Neuronal stem cell (in vitro differentiated cells): ENCODE measurements at regions not wholly inside any gene's neighbourhood (a gene's known extent, or its start where the extent isn't known, plus 50 kb on each side); places are given as distances from the start of the nearest gene placed in this dataset.

Experiments used
- DNase-seq: peaks from one replicate; pipeline ENCODE4 v3.0.0-alpha.2; 2013; ENCODE audit warnings: low spot score
- H2AFZ ChIP-seq: one replicate; pipeline ENCODE4 v1.6.1; 2013; ENCODE audit warnings: mild to moderate bottlenecking, low read length, inconsistent platforms
- H2AK5ac ChIP-seq: 2 replicates; pipeline ENCODE4 v1.6.1; 2013; ENCODE audit warnings: low read depth, mild to moderate bottlenecking, inconsistent platforms, low read length, moderate library complexity, mixed read lengths
- H2BK120ac ChIP-seq: 2 replicates; pipeline ENCODE4 v1.6.1; 2013; ENCODE audit warnings: low read depth, mild to moderate bottlenecking, inconsistent platforms, low read length, moderate library complexity, mixed read lengths
- H2BK12ac ChIP-seq: one replicate; pipeline ENCODE4 v1.6.1; 2013; ENCODE audit warnings: low read length, inconsistent platforms
- H2BK15ac ChIP-seq: 2 replicates; pipeline ENCODE4 v1.6.1; 2013; ENCODE audit warnings: mild to moderate bottlenecking, low read length, inconsistent platforms, mixed read lengths
- H2BK5ac ChIP-seq: one replicate; pipeline ENCODE4 v1.6.1; 2013; ENCODE audit warnings: inconsistent platforms, mild to moderate bottlenecking, low read length, moderate library complexity
- H3K14ac ChIP-seq: one replicate; pipeline ENCODE4 v1.6.1; 2013; ENCODE audit warnings: low read length, inconsistent platforms
- H3K18ac ChIP-seq: 2 replicates; pipeline ENCODE4 v1.6.1; 2013; ENCODE audit warnings: low read length, inconsistent platforms
- H3K23ac ChIP-seq: 2 replicates; pipeline ENCODE4 v1.6.1; 2013; ENCODE audit warnings: low read depth, mild to moderate bottlenecking, mixed read lengths, low read length, inconsistent platforms; ENCODE audit not compliant: poor library complexity
- H3K27ac ChIP-seq: replicated peaks from 3 replicates; pipeline ENCODE4 v1.5.1; 2013; ENCODE audit warnings: low read length, inconsistent platforms
- H3K27me3 ChIP-seq, 3 experiments: 2 replicates each; pipeline ENCODE4 v1.6.1; 2013; ENCODE audit warnings: low read length in 3 of 3, mild to moderate bottlenecking in 2 of 3, inconsistent platforms in 1 of 3, low read depth in 1 of 3, mixed read lengths in 1 of 3, moderate library complexity in 1 of 3; ENCODE audit not compliant: control insufficient read depth in 3 of 3, insufficient read depth in 3 of 3
- H3K36me3 ChIP-seq, 2 donors: replicated peaks in 1 of 2; 2 replicates each; pipeline ENCODE4 v1.6.1; 2013; ENCODE audit warnings: low read length in 2 of 2; ENCODE audit not compliant: control insufficient read depth in 2 of 2, insufficient read depth in 2 of 2
- H3K4ac ChIP-seq: 2 replicates; pipeline ENCODE4 v1.6.1; 2013; ENCODE audit warnings: inconsistent platforms, mild to moderate bottlenecking, low read length, moderate library complexity
- H3K4me1 ChIP-seq, 2 donors: 1 replicate in 1 of 2; 2 replicates in 1 of 2; pipeline ENCODE4 v1.6.1; 2013; ENCODE audit warnings: low read length in 2 of 2, low read depth in 1 of 2; ENCODE audit not compliant: control insufficient read depth in 2 of 2, insufficient read depth in 1 of 2
- H3K4me2 ChIP-seq: one replicate; pipeline ENCODE4 v1.6.1; 2013; ENCODE audit warnings: mild to moderate bottlenecking, low read length, inconsistent platforms; ENCODE audit not compliant: insufficient read depth, poor library complexity, severe bottlenecking
- H3K4me3 ChIP-seq, 2 donors: 2 replicates each; pipeline ENCODE4 v1.5.1; 2013; ENCODE audit warnings: low read length in 2 of 2, mild to moderate bottlenecking in 2 of 2, inconsistent platforms in 1 of 2, moderate library complexity in 1 of 2
- H3K79me1 ChIP-seq: one replicate; pipeline ENCODE4 v1.6.1; 2013; ENCODE audit warnings: low read depth, mild to moderate bottlenecking, inconsistent platforms, low read length, moderate library complexity
- H3K9ac ChIP-seq: one replicate; pipeline ENCODE4 v1.6.1; 2013; ENCODE audit warnings: mild to moderate bottlenecking, low read depth, low read length, inconsistent platforms; ENCODE audit not compliant: poor library complexity
- H3K9me3 ChIP-seq, 2 donors: replicated peaks in 1 of 2; 2 replicates each; pipeline versions ENCODE3 to v1.6.1; 2013; ENCODE audit warnings: low read length in 2 of 2, mild to moderate bottlenecking in 2 of 2, inconsistent platforms in 1 of 2, low read depth in 1 of 2, mixed read lengths in 1 of 2, moderate library complexity in 1 of 2; ENCODE audit not compliant: control insufficient read depth in 2 of 2, insufficient read depth in 1 of 2
- H4K8ac ChIP-seq: one replicate; pipeline ENCODE4 v1.6.1; 2013; ENCODE audit warnings: low read depth, mild to moderate bottlenecking, inconsistent platforms, low read length, moderate library complexity
- H4K91ac ChIP-seq: one replicate; pipeline ENCODE4 v1.6.1; 2013; ENCODE audit warnings: low read length, low read depth, mild to moderate bottlenecking, inconsistent platforms; ENCODE audit not compliant: poor library complexity
- WGBS, 2 donors: extraction: QIAGEN DNeasy Blood & Tissue Kit; methylation state at CpG; one replicate each; pipeline ENCODE4 v1.1.7; 2013; ENCODE audit warnings: missing lambda C conversion rate in 2 of 2, mixed read lengths in 1 of 2; ENCODE audit not compliant: insufficient read length in 2 of 2, insufficient replicate concordance in 1 of 2; ENCODE audit errors: extremely low coverage in 2 of 2; 5-methylcytosine and 5-hydroxymethylcytosine counted together

- H3K14ac ChIP-seq: no peak overlapping the region
- peaks cover 3 to 6% of the 10 kb centered on the region in 2 donors for H3K4me1 ChIP-seq
- no peak overlapping the region for H3K23ac ChIP-seq
- whole genome bisulfite sequencing, 2 donors: no CpG with 5 or more reads among the region's 1 CpG
- H3K18ac ChIP-seq: no peak overlapping the region
- no peaks in the 10 kb centered on the region for H3K27me3 ChIP-seq
- H3K9ac ChIP-seq: no peak overlapping the region
- no peak overlapping the region for H3K4me3 ChIP-seq
- H2BK15ac ChIP-seq: no peak overlapping the region
- H3K4ac ChIP-seq: no peak overlapping the region
- H4K91ac ChIP-seq: no peak overlapping the region
- no peak overlapping the region for H2BK5ac ChIP-seq
- no peak overlapping the region for H2AK5ac ChIP-seq
- DNase-seq: no peak
- H3K4me2 ChIP-seq: no peak overlapping the region
- no peaks in the 10 kb centered on the region for H3K9me3 ChIP-seq
- no peak overlapping the region for H2AFZ ChIP-seq
- no peak overlapping the region for H2BK12ac ChIP-seq
- no peaks in the 10 kb centered on the region for H3K79me1 ChIP-seq
- H3K27ac ChIP-seq: no peak overlapping the region
- no peaks in the 10 kb centered on the region for H3K36me3 ChIP-seq
- no peak overlapping the region for H2BK120ac ChIP-seq
- no peak overlapping the region for H4K8ac ChIP-seq
Measured at GRCh38 chr4:61044837-61045236, 155.3 kb upstream of the ADGRL3 start.

DNA sequence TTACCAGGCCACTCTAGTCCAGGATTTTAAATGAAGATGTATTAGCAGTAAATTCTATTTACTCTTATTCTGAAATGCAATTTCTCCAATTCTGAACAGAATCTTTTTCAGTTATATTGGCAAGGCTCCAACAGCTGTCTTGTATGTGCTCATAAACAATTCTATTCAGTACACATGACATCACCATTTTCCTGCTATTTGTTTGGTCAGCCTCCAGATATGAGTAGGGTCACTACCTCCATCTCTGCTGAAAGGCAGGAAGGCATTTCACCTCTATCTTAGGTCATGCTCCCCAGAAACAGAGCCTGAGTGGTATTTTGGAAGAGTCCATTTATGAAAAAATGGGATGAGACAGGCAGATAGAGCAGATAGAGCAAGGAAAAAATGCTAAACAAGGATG is 151.1 kb upstream of the ADGRL3 start:
- H2BK5ac ChIP-seq: no peak overlapping the region
- no peak overlapping the region for H3K18ac ChIP-seq
- H3K14ac ChIP-seq: no peak overlapping the region
- H2BK15ac ChIP-seq: no peak overlapping the region
- no peak overlapping the region for H2AFZ ChIP-seq
- H2AK5ac ChIP-seq: no peak overlapping the region
- no peak overlapping the region for H3K4me2 ChIP-seq
- no peak overlapping the region for H2BK12ac ChIP-seq
- no peak overlapping the region for H4K91ac ChIP-seq
- no peaks in the 10 kb centered on the region for H3K79me1 ChIP-seq
- H3K4me3 ChIP-seq: no peak overlapping the region
- no peak overlapping the region for H2BK120ac ChIP-seq
- H3K9ac ChIP-seq: no peak overlapping the region
- no peak overlapping the region for H3K23ac ChIP-seq
- no peak for DNase-seq
- no peaks in the 10 kb centered on the region for H3K27me3 ChIP-seq
- no peak overlapping the region for H4K8ac ChIP-seq
- no peak overlapping the region for H3K27ac ChIP-seq
- peaks cover 0 to 3% of the 10 kb centered on the region in 2 donors for H3K4me1 ChIP-seq
- H3K9me3 ChIP-seq: no peaks in the 10 kb centered on the region
- H3K4ac ChIP-seq: no peak overlapping the region
- no peaks in the 10 kb centered on the region for H3K36me3 ChIP-seq

DNA sequence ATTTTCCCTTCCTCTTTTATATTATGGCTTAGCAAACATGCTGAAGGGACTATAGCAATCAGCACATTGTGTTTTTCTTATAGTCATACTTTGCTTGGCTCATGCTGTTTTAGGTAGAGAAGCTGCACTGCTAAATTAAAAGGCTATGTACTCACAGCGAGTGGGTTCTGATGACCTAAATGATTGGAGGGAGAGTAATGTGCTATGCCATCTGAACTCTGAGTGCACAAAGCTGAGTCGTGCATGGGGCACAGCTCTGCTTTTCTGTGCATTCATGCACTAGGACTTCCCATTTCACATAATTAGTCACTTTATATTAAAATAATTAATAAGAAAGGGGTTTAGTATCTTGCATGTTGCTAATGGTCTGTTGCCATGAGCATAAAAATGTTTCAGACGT is 132.7 kb upstream of the ADGRL3 start:
- no peak overlapping the region for H3K4me2 ChIP-seq

GRCh38 chr4:61068060-61068459 is 132.1 kb upstream of the ADGRL3 start:
- Histone ChIP-seq H3K27ac (no peak overlapping the region), H3K9ac (no peak overlapping the region), H3K9me3 (peaks cover 0 to 2% of the 10 kb centered on the region in 2 donors), H3K4me2 (no peak overlapping the region), H3K36me3 (no peaks in the 10 kb centered on the region), H2BK15ac (no peak overlapping the region), H4K8ac (no peak overlapping the region), H3K79me1 (no peaks in the 10 kb centered on the region), H3K4ac (no peak overlapping the region), H3K23ac (no peak overlapping the region), H3K4me1 (no peaks in the 10 kb centered on the region), H3K27me3 (no peaks in the 10 kb centered on the region), H3K4me3 (no peak overlapping the region), H2BK12ac (no peak overlapping the region), H3K18ac (no peak overlapping the region), H2BK120ac (no peak overlapping the region), H3K14ac (no peak overlapping the region), H4K91ac (no peak overlapping the region), H2AK5ac (no peak overlapping the region), H2AFZ (no peak overlapping the region), H2BK5ac (no peak overlapping the region)
- no peak for DNase-seq
- WGBS, 2 donors: no CpG with 5 or more reads among the region's 2 CpGs

More for the DNA sequence above, 132.7 kb upstream of the ADGRL3 start:
- H3K4me1 ChIP-seq: no peaks in the 10 kb centered on the region
- no peak overlapping the region for H3K18ac ChIP-seq
- no peak overlapping the region for H3K27ac ChIP-seq
- no peaks in the 10 kb centered on the region for H3K36me3 ChIP-seq
- H2AK5ac ChIP-seq: no peak overlapping the region
- H3K9ac ChIP-seq: no peak overlapping the region
- H2BK120ac ChIP-seq: no peak overlapping the region
- H2BK15ac ChIP-seq: no peak overlapping the region
- H2BK5ac ChIP-seq: no peak overlapping the region
- no peak overlapping the region for H3K4me3 ChIP-seq
- no peak overlapping the region for H2BK12ac ChIP-seq
- H3K14ac ChIP-seq: no peak overlapping the region
- no peak overlapping the region for H3K23ac ChIP-seq
- no peak overlapping the region for H2AFZ ChIP-seq
- no peak overlapping the region for H4K8ac ChIP-seq
- H3K27me3 ChIP-seq: no peaks in the 10 kb centered on the region
- DNase-seq: no peak
- no peak overlapping the region for H4K91ac ChIP-seq
- no peak overlapping the region for H3K4ac ChIP-seq
- no CpG with 5 or more reads among the region's 3 CpGs for WGBS, 2 donors
- H3K79me1 ChIP-seq: no peaks in the 10 kb centered on the region
- peaks cover 0 to 2% of the 10 kb centered on the region in 2 donors for H3K9me3 ChIP-seq
